GM10248 (cell line): ENCODE measurements at regions not wholly inside any gene's neighbourhood (a gene's known extent, or its start where the extent isn't known, plus 50 kb on each side); places are given as distances from the start of the nearest gene placed in this dataset.

ENCODE experiments used
- CTCF ChIA-PET: fragments of 300-600 bp; sonication (Branson Sonifier 250); formaldehyde crosslinking; extraction: SDS; loops from one replicate; lab custom pipeline; 2021; ENCODE audit warnings: antibody characterized with exemption; lab: Yijun Ruan, JAX
- POLR2A ChIA-PET: fragments of 350-650 bp; sonication (Branson Sonifier 250); formaldehyde crosslinking; extraction: SDS; loops from one replicate; lab custom pipeline; 2020; ENCODE audit warnings: antibody characterized with exemption; lab: Yijun Ruan, JAX
- DNase-seq: peaks from one replicate; pipeline ENCODE4 v3.0.0; 2012; ENCODE audit errors: extremely low spot score
- CTCF ChIP-seq: IDR thresholded peaks from 2 replicates; pipeline ENCODE4 v1.5.1; 2012; ENCODE audit warnings: mild to moderate bottlenecking, low read depth; ENCODE audit errors: extremely low read depth, missing control alignments, control extremely low read depth

- CTCF ChIA-PET: no interaction called here
- no peak for DNase-seq
Observed at GRCh38 chr12:124162151-124163110, 132.5 kb upstream of the RFLNA start.

GRCh38 chr12:124165695-124166094 is 129.2 kb upstream of the RFLNA start:
- DNase-seq: no peak
- CTCF ChIA-PET: interaction anchor here (1.0 kb wide), 1 partner anchor 11 kb away, joined by 3 read pairs; no protein-coding TSS in a partner anchor

More at GRCh38 chr12:124162151-124163110, 132.5 kb upstream of the RFLNA start:
- no peak for TF ChIP-seq CTCF
- POLR2A ChIA-PET: no interaction called here

GRCh38 chr12:124167141-124167540 is 127.8 kb upstream of the RFLNA start:
- POLR2A ChIA-PET: no interaction called here
- no peak for DNase-seq
- no peak for TF ChIP-seq CTCF
- CTCF ChIA-PET: no interaction called here

More at GRCh38 chr12:124165695-124166094, 129.2 kb upstream of the RFLNA start:
- POLR2A ChIA-PET: no interaction called here
- no peak for TF ChIP-seq CTCF

DNA sequence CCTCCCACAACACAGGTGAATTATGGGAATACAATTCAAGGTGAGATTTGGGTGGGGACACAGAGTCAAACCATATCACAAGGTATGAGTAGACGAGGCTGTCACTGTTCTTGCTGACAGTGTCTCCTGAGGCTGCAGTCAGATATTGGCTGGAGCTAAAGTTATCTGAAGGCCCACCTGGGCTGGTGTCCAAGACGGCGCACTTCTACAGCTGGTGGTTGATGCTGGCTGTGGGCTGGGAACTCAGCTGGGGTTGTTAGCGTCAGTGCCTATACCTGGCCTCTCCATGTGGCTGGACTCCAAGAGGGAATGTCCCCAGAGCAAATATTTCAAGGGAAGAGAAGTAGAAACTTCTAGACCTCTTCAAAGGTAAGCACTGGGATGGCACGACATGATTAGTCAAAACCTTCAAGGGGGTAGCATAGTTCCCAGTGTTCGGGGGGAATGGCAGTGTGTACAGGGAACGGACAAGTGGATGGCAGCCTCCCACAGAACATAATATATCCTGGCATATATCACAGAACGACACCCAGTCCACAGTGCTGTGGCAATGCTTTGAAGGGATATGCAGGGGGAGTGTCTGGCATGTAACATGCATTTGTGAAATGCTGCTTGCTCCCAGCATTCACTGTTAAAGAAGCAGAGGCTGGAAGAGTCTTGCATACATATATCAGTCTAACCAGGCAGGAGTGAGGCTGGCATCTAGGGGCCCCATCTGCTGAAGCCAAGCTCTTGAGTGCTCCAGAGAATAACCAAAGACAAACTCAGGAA is 126.7 kb upstream of the RFLNA start:
- ChIA-PET POLR2A (no interaction called here), CTCF (no interaction called here)
- no peak for TF ChIP-seq CTCF
- DNase-seq: no peak

DNA sequence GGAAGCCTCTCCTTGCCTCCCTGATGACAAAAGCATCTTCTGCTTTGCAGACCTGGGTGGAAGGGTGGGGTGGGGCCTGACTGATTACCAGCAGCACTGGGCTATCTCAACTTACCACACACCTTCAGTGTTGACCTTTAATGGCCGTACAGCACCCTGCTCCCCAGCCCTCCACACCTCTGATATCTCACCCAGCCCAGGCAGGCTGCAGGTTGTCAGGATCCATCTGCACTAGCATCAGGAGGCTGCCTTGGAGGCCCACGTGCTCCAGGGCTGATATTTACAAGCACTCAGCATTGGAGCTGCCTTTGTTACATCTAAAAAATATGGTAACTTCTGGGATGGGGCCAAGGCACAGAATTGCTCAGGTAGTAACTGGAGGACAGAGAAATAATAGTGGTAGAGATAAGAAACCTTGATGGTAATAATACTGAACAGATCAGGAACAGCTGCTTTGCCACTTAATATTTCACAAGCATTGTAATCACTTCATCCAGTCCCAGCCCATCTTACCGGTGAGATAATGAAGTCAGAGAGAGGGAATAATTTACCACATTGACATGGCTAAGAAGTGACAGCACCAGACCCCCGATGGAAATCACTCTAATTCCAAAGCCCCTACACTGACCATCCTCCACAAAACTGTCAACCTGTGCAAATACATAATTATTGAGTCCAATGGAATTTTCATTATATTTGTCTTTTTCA is 125.2 kb upstream of the RFLNA start:
- TF ChIP-seq CTCF: no peak
- ChIA-PET CTCF (no interaction called here), POLR2A (no interaction called here)
- no peak for DNase-seq

GRCh38 chr12:124170760-124171159 is 124.1 kb upstream of the RFLNA start:
- ChIA-PET POLR2A (no interaction called here), CTCF (no interaction called here)
- DNase-seq: no peak
- TF ChIP-seq CTCF: no peak
